Stimulated activated CD8-positive, alpha-beta memory T cell treated with anti-CD3 and anti-CD28 coated beads, Interleukin-4, amount 100 ng/mL, for 1 hour (primary cell): ENCODE measurements at regions not wholly inside any gene's neighbourhood (a gene's known extent, or its start where the extent isn't known, plus 50 kb on each side); places are given as distances from the start of the nearest gene placed in this dataset.

Source experiments
- DNase-seq, 2 donors: peaks; one replicate each; pipeline ENCODE4 v3.0.0-alpha.2; 2020; ENCODE audit warnings: low read depth in 2 of 2, low spot score in 1 of 2

GRCh38 chr3:27935492-27935891 is 213.4 kb upstream of the EOMES start:
- DNase-seq: no peak

- no peak for DNase-seq
Measured at GRCh38 chr3:27939521-27939920, 217.4 kb upstream of the EOMES start.

- DNase-seq: no peak
Measured at GRCh38 chr3:27939940-27940339, 217.8 kb upstream of the EOMES start.

GRCh38 chr3:27943106-27943505 is 221.0 kb upstream of the EOMES start:
- DNase-seq: no peak

GRCh38 chr3:27945229-27945628 is 223.1 kb upstream of the EOMES start:
- DNase-seq: no peak

GRCh38 chr3:27960133-27960532 is 238.0 kb upstream of the EOMES start:
- DNase-seq: no peak

GRCh38 chr3:27963519-27963918 is 241.4 kb upstream of the EOMES start:
- DNase-seq: no peak

- DNase-seq: no peak
Measured at GRCh38 chr3:27971600-27971999, 249.5 kb upstream of the EOMES start.

- no peak for DNase-seq
Measured at GRCh38 chr3:27976933-27977332, 254.8 kb upstream of the EOMES start.

- no peak for DNase-seq
Measured at GRCh38 chr3:27978440-27978839, 256.3 kb upstream of the EOMES start.

GRCh38 chr3:27985369-27986035 is 255.9 kb upstream of the CMC1 start:
- no peak for DNase-seq

- DNase-seq: no peak
Measured at GRCh38 chr3:27986234-27986879, 255.1 kb upstream of the CMC1 start.

- no peak for DNase-seq
Measured at GRCh38 chr3:27990324-27990723, 251.1 kb upstream of the CMC1 start.

- DNase-seq: no peak
Measured at GRCh38 chr3:27990837-27991236, 250.6 kb upstream of the CMC1 start.

- no peak for DNase-seq
Measured at GRCh38 chr3:27993051-27993450, 248.4 kb upstream of the CMC1 start.

- DNase-seq: no peak
Measured at GRCh38 chr3:28000608-28001007, 240.8 kb upstream of the CMC1 start.

- no peak for DNase-seq
Measured at GRCh38 chr3:28008235-28008634, 233.2 kb upstream of the CMC1 start.

- no peak for DNase-seq
Measured at GRCh38 chr3:28012830-28013229, 228.6 kb upstream of the CMC1 start.

- no peak for DNase-seq
Measured at GRCh38 chr3:28013864-28014473, 227.4 kb upstream of the CMC1 start.

- DNase-seq: no peak
Measured at GRCh38 chr3:28018925-28019718, 222.3 kb upstream of the CMC1 start.

GRCh38 chr3:28019740-28020139 is 221.7 kb upstream of the CMC1 start:
- DNase-seq: no peak

GRCh38 chr3:28022916-28023315 is 218.5 kb upstream of the CMC1 start:
- DNase-seq: no peak
